ENCODE measurements at regions not wholly inside any gene's neighbourhood (a gene's known extent, or its start where the extent isn't known, plus 50 kb on each side); places are given as distances from the start of the nearest gene placed in this dataset.

- TF ChIP-seq CTCF (IDR thresholded peaks at IDR 0.05): no peak
- Histone ChIP-seq H3K36me3 (no peaks in the 10 kb centered on the region), H3K9me3 (peaks cover 0 to 5% of the 10 kb centered on the region in 2 donors), H3K27me3 (no peaks in the 10 kb centered on the region), H3K4me1 (no peaks in the 10 kb centered on the region), H3K4me3 (no peak overlapping the region), H3K27ac (no peak overlapping the region)
- DNase-seq (ENCODE audit: low spot score): no peak
Measured at GRCh38 chr16:79475841-79476240, 124.7 kb downstream of the MAF start.

- H3K9me3 ChIP-seq: peaks cover 0 to 5% of the 10 kb centered on the region in 2 donors
- no peak overlapping the region for H3K4me3 ChIP-seq
- no peaks in the 10 kb centered on the region for H3K27me3 ChIP-seq
- H3K36me3 ChIP-seq: no peaks in the 10 kb centered on the region
- H3K27ac ChIP-seq: no peak overlapping the region
- TF ChIP-seq CTCF (IDR thresholded peaks at IDR 0.05): no peak
- no peaks in the 10 kb centered on the region for H3K4me1 ChIP-seq
- no peak for DNase-seq (ENCODE audit: low spot score)
Measured at GRCh38 chr16:79473456-79473855, 127.1 kb downstream of the MAF start.

- Histone ChIP-seq H3K36me3 (no peaks in the 10 kb centered on the region), H3K27ac (no peak overlapping the region), H3K9me3 (peaks cover 0 to 5% of the 10 kb centered on the region in 2 donors), H3K4me3 (no peak overlapping the region), H3K27me3 (no peaks in the 10 kb centered on the region), H3K4me1 (no peaks in the 10 kb centered on the region)
- no peak for DNase-seq (ENCODE audit: low spot score)
- TF ChIP-seq CTCF (IDR thresholded peaks at IDR 0.05): no peak
Measured at GRCh38 chr16:79472426-79472825, 128.1 kb downstream of the MAF start.

- H3K27me3 ChIP-seq: no peaks in the 10 kb centered on the region
- peaks cover 0 to 5% of the 10 kb centered on the region in 2 donors for H3K9me3 ChIP-seq
- TF ChIP-seq CTCF (IDR thresholded peaks at IDR 0.05): no peak
- H3K27ac ChIP-seq: no peak overlapping the region
- peak; percentile 58 for DNase-seq (ENCODE audit: low spot score)
- H3K4me3 ChIP-seq: no peak overlapping the region
- no peaks in the 10 kb centered on the region for H3K4me1 ChIP-seq
- H3K36me3 ChIP-seq: no peaks in the 10 kb centered on the region
Measured at GRCh38 chr16:79469999-79470398, 130.5 kb downstream of the MAF start.

- Histone ChIP-seq H3K36me3 (no peaks in the 10 kb centered on the region), H3K27ac (no peak overlapping the region), H3K9me3 (peaks cover 0 to 5% of the 10 kb centered on the region in 2 donors), H3K4me1 (no peaks in the 10 kb centered on the region), H3K27me3 (no peaks in the 10 kb centered on the region), H3K4me3 (no peak overlapping the region)
- TF ChIP-seq CTCF (IDR thresholded peaks at IDR 0.05): no peak
- DNase-seq (ENCODE audit: low spot score): no peak
Measured at GRCh38 chr16:79468631-79469030, 131.9 kb downstream of the MAF start.

- Histone ChIP-seq H3K4me3 (no peak overlapping the region), H3K27ac (no peak overlapping the region), H3K27me3 (no peaks in the 10 kb centered on the region), H3K4me1 (no peaks in the 10 kb centered on the region), H3K36me3 (no peaks in the 10 kb centered on the region), H3K9me3 (peaks cover 0 to under 1% of the 10 kb centered on the region in 2 donors)
- DNase-seq (ENCODE audit: low spot score): no peak
- TF ChIP-seq CTCF (IDR thresholded peaks at IDR 0.05): no peak
Measured at GRCh38 chr16:79468121-79468552, 132.4 kb downstream of the MAF start.
